NCI-H2171 (cell line): ENCODE measurements at regions not wholly inside any gene's neighbourhood (a gene's known extent, or its start where the extent isn't known, plus 50 kb on each side); places are given as distances from the start of the nearest gene placed in this dataset.
"Not testable (repeated sequence)": the region's sequence is repeated elsewhere in the genome, so short reads cannot be mapped to it uniquely, and the experiment has no call there.

Source experiments
- DNase-seq: peaks from one replicate; lab custom pipeline; 2025; lab: John Stamatoyannopoulos, UW

DNA sequence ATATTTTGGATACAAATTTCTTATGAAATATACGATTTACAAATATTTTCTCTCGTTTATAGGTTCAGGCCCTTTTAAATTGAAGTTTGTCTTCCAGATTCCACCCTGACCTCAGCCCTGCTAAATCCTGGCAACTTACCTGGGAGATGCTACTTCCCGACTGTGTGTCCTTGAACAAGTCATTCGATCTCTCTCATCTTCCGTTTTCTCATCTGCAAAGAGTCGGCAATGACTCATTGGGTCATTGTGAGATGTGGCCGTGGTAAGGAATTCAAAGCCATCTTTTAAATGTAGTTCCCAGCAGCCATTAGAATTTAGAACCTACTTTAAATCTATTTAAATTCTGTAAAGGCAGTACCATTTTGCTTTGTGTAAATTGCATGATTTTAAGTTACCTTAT, 72.5 kb downstream of the LHX2 start:
- no peak for DNase-seq

DNA sequence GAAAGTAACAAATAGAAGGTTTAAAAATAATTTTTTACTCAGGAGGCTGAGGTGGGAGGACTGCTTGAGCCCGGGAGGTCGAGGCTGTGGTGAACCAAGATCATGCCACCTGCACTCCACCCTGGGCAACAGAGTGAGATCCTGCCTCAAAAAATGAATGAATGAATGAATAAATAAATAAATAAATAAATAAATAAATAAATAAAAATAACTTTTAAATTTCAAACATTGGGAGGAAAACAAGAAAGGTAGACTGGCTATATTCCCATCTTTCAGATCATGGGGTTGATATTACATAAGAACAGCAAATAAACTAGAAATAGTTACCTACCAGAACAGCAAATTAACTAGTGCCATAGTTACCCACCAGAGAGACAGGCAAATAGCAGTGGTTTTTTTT, 75.7 kb downstream of the LHX2 start:
- DNase-seq: no peak

DNA sequence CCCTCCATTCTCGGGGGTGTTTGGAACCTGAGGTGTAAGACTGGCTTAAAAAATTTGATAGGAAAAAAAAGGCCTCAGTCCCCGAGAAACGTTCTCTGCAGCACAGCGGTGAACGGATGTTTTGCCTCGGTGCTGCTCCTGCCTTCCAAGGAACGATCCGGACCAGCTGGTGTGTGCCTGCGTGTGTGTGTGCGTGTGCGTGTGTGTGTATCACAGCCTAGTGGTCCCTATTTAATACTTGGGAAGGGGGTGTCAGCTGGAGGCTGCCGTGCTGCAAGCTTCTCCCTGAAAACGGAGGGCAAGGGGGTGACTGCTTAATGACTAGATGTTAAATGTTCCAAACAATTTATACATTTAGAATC, 76.9 kb downstream of the LHX2 start:
- DNase-seq: peak; percentile 49

DNA sequence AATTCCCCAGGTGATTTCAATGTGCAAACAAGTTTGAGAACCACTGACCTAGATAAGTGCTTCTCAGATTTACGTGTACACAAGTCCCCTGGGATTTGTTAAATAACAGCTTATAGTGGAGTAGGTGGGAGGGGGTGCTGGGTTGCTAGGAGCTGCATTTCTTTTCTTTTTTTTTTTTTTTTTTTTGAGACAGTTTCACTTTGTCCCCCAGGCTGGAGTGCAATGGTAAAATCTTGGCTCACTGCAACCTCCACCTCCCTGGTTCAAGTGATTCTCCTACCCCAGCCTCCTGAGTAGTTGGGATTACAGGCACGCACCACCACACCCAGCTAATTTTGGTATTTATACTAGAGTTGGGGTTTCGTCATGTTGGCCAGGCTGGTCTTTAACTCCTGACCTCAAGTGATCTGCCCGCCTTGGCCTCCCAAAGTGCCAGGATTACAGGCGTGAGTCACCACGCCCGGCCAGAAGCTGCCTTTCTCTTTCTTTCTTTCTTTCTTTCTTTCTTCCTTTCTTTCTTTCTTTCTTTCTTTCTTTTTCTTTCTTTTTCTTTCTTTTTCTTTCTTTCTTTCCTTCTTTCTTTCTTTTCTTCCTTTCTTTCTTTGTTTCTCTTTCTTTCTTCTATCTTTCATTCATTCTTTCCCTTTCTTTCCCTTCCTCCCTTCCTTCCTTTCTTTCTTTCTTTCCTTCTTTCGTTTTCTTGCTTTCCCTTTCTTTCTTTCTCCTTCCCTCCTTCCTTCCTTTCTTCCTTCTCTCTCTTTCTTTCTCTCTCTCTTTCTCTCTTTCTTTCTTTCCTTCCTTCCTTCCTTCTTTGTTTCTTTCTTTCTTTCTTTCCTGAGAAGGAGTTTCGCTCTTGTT, 78.3 kb downstream of the LHX2 start:
- DNase-seq: peak; percentile 79

DNA sequence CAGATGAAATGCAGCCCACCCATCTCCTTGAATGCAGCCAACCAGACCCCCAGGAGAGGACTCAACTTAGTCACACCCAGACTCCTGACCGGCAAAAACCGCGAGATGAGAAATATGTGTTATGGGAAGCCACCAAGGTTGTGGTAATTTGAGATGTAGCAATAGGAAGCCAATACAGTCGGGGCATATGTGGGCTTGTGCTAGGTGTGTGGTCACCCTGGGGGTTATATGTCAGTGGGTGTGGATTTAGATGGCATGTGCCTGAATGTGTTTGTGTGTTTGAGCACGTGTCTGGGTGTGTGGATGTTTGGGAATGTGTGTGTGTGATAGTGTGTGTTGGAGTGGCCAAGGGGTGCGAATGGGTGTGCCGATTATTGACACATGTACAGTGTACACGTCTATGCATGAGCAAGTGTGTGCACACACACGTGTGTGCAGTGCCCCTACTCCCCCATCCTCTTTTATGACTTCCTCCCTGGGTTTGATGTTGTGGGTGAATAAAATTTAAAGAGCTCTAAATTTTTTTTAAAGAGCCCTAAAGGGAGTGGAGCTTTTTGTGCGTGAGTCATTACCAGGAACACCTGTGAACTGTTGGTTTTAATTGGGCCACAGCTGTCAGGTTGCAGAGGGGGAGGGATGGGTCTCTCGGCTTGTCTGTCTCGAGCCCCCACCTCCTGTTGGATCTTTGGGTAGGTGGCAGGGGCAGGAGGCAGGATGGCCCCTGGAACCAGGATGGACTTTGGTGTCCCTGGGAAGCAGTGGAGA, 86.8 kb downstream of the LHX2 start:
- DNase-seq: peak; percentile 54

DNA sequence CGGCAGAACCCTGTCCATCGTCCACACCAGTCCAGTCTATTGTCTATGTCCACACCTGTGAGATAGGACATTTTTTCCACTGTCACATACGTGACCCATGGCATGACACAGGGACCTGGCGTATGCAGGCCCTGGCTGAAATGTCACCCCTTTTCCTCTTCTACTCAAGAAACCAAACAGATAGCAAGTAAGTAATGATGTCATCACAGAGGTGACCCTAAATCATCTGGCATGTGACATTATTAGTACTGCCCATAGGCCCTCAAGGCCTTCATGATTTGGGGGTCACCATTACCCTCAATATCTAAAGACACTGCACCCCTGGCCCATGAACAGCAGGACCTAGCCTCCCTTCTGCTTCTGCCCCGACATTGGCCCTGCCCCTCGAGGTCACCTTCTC, 88.3 kb downstream of the LHX2 start:
- no peak for DNase-seq

DNA sequence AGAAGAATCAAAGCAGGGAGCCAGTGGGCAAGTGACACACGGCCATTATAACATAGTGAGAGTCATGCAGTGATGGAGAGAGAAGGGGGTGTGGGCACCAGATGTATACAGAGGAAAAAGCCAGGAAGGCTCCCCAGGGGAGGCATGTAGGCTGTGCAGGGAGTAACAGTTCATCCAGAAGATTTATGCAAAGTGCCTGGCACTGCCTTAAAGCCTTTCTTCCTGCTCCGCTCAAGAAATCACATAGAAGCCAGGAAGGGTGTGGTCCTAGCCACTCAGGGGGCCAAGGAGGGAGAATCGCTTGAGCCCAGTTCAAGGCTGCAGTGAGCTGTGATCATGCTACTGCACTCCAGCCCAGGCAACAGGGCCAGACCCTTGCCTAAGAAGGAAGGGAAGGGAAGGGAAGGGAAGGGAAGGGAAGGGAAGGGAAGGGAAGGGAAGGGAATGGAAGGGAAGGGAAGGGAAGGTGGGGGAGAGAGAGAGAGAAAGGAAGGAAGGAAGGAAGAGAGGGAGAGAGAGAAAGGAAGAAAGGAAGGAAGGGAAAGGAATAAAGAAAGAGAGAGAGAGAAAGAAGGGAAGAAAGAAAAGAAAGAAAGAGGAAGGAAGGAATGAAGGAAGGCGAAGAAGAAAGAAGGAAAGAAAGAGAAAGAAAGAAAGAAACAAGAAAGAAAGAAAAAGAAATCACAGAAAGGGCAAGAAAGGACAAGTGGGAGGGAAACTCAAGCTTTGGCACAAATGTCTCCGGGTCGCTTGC, 89.8 kb downstream of the LHX2 start:
- no peak for DNase-seq

DNA sequence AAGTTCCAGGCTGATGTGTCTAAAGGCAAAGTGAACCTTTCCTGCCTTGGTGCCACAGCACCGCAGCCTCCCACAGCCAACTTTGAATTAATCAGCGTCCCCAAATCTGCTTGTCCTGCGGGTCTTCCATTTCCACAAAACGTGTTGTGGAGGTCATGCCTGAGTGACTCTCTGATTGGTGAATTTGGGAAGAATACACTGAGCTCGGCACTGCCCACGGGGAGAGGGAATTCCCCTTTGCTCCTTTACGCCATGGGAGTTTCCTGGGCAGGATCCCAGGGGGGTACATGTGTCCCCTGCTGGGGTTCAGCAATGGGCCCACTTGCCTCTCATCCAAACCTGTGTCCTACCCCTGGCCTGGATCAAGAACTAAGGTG, 90.4 kb downstream of the LHX2 start:
- no peak for DNase-seq

DNA sequence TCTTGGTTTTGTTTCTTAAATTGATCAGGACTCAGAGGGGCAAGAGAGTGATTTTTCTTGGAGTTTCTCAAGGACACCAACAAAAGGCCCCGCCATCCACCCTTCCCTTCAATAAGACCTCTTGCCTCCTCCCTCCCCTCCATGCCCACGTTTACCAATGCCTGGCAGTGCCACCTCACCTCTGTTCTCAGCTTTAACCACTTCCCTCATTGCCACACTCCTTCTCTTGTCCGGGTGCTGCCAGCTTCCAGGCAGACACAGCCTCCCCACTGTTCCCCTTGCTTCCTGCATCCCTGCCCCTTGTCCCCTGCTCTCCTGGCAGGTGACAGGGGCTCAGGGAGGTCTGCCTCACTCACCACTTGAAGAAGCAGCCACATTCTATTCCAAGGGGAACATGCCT, 90.8 kb downstream of the LHX2 start:
- no peak for DNase-seq

DNA sequence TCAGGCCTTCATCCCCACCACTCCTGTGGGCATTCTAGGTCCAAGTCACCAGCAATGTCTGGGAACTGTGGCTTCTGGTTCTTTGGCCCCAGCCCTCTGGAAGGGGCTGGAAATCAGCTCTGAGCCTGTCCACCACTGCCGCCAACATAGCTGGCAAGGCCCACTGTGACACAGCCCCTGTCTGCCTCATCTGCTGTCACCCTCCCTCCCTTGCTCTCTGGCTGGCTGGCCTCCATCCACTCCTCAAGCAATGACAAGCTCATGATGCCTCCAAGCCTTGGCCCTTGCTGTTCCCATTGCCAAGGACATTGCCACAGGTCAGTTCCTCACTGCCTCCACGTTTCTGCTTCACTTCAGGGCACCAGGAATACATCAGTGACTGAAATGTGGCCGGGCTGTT, 93.7 kb downstream of the LHX2 start:
- no peak for DNase-seq

DNA sequence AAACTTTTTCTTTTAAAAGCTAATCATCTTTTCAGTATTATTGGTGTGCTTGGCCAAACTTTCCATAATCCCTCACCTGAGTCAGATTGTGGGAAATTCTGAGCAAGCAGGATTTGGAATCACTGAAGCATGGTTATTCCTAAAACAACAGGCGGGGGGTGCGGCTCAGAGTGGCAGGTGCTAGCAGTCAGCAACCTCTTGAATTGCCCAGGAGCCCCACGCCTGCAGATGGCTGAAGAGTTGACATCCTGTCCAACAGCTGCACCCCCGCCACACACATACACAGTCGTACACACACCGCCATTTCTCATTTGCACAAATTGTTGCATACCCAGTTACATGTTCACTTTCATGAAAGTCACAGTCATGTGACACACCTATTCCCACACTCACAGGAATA, 96.6 kb downstream of the LHX2 start:
- peak; percentile 84 for DNase-seq

DNA sequence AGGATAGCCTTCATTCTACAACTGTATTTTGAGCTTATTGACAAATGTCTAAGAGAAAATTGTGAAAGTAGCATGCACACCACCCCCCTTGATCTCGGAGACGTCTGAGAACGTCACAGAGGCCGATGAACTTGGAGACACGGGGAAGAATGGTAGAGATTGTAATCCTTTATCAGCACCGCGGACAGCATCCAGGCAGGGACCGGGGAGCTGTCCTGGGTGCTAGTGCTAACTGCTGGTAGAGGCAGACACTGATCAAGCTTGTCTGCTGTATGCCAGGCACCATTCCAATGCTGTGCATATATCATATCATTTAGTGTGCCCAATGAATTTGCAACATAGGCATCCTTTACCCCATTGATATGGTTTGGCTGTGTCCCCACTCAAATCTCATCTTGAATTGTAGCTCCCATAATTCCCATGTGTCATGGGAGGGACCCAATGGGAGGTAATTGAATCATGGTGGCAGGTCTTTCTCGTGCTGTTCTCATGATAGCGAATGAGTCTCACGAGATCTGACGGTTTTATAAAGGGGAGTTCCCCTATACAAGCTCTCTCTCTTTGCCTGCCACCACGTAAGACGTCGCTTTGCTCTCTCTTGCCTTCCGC, 98.8 kb downstream of the LHX2 start:
- no peak for DNase-seq

DNA sequence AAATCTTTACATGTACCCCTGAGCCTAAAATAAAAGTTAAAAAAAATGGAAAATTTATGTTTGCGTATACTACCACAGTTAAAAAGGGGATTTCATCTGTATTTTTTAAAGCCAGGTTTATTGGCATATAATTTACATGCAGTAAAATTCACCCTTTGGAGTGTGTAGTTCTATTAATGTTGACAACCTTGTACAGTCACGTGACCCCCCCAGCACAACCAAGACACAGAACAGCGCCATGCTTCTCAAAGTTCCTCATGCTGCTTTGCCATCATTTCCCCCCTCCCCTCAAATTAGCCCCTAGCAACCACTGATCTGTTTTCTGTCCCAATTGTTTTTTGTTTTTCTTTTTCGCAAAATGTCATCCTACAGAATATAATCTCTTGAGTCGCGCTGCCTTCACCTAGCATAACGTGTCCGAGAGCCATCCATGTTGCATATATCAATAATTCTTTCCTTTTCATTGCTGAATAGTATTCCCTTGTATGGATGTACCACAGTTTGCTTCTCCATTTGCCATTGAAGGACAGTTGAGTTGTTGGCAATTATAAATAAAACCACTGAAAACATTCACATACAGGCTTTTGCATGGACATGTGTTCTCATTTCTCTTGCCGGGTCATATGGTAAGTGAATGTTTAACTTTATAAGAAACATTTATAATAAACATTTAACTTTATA, 105.3 kb downstream of the LHX2 start:
- no peak for DNase-seq

DNA sequence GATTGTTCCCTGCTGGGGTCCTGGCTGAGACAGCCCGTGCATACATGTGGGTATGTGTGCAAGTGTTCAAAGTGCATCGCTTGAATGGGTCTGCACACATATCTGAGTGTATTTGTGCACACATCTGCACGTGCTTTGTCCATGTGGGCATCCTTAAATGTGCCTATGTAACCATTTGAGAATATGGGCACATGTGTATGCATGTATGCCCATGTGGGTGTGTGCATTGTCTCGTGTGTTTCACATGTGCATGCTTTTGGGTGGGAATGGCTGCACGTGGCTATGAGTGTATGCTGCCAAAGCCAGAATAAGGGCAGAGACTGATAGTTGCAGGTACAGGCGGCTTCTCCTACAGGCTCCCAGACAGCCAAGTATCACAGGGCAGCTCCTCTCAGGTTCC, 107.3 kb downstream of the LHX2 start:
- DNase-seq: no peak

DNA sequence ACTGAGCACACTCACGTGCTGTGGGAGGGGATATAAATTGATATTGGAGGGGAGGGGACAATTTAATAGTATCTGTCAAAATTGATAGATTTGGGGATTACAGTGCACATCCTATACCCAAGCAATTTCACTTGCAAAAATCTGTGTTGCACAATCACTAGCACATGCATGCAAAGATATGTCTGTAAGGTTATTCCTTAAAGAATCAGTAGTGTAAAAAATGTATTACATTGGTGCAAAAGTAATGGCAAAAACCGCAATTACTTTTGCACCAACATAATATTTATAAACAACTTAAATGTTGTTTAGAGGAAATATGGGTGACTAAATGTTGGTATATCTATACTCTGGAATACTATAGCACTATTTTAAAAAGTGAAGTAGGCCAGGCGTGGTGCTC, 108.7 kb downstream of the LHX2 start:
- no peak for DNase-seq

DNA sequence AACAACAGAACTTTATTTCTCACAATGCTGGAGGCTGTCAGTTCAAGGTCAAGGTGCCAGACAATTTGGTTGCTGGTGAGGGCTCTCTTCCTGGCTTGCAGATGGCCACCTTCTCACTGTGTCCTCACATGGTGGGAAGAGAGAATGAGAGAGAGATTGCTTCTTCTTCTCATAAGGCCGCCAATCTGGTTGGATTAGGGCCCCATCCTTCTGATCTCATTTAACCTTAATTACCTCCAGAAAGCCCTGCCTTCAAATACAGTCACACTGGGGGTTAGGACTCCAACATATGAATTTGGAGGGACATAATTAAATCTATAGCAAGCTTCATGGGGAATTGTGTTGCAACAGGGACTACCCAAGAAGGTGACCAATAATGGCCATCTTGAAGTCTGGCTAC, 110.2 kb downstream of the LHX2 start:
- DNase-seq: no peak

DNA sequence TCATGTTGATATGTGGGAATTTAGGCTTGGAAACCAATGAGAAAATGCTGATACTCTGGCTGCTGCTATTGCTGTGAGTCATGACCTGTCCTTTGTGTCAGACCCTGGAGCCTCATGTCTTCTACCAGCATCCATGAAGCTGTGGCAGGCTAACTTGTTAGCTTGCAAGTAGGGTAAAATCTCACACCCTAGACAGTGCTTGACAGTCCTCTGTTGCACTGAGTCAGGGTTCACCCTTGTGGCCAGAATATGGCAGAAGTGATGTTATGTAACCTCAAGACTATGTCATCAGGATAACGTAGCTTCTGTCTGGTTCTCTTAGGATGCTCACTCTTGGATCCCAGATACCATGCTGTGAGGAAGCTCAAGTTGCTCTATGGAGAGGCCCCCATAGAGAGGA, 110.8 kb downstream of the LHX2 start:
- no peak for DNase-seq

DNA sequence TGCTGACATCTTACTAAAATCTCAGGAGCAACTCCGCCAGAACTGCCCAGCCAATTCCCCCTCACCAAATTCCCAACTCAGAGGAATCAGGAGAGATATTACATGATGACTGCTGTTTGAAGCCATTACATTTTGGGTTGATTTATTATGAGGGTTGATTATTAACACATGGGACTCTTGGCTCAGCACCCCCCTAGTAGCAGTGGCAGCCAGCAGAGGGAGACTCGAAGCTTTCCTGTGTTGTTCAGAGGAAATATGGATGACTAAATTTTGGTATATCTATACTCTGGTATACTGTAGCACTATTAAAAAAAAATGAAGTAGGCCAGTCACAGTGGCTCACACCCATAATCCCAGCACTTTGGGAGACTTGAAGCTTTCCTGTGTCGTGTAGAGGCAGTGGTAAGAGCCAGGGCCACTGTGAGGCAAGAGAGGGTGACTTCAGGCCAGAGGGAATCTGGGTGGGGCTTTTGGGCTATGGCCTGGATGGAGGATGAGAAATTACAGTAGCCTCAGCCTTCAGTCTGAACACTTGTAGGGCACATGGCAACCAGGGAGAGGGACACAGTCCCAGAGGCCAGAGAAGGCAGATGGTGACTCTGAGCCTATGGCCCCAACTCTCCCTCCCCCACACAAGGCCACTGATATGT, 111.4 kb downstream of the LHX2 start:
- DNase-seq: no peak

DNA sequence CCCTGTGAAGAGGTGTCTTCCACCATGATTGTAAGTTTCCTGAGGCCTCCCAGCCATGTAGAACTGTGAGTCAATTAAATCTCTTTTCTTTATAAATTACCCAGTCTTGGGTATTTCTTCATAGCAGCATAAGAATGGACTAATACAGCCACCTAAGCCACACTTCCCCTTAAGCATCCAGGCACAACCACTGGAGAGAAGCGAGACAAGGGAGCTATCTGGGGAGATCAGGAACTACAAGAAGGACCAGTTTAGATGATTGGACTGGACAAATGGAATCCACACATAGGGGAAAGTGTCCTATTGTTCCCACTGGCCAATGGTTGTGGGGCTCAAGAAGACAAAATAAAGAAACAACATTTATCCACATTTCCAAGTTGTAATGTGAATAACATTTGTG, 112.1 kb downstream of the LHX2 start:
- DNase-seq: not testable (repeated sequence)

DNA sequence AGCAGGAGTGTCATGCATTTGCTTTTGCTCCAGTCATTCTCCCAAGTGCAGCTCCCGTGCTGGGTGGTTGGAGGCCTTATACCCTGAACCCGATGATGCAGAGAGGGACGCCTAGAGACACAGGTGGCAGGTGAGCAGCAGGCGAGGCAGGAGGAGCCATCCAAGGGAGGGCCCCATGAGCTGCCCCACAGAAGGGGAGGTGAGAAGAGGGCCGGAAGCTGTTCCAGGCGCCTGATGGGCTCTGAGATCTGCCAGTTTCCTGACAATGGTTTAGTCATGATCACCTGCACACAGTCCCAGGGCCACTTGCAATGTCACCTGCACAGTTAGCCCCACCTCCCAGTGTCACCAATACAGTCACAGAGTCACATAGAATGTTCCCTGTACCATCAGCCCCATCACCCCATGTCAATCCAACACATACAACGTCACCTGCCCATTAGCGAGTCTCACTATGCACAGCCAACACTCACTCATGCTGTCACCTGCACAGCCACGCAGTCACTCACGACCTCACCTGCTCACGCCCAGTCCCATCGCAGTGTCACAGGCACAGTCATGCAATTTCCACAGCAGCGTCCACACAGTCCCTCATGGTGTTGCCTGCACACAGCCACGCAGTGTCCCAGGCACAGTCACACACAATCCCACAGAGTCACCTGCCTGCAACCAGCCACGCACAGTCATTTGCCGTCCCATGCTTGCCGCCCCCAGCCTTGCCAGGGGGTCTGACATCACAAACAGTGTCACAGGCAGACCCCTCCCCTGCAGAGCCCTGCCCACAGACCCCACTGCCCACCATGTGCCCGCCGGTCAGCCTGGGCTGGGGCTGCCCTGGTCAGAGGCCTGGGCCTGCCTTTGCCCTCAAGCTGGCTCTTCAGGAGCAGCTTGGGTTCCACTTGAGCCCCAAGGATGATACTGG, 113.4 kb downstream of the LHX2 start:
- no peak for DNase-seq
